ENCODE measurements at regions not wholly inside any gene's neighbourhood (a gene's known extent, or its start where the extent isn't known, plus 50 kb on each side); places are given as distances from the start of the nearest gene placed in this dataset.

GRCh38 chr7:112959276-112959675 lies 127.4 kb downstream of the GPR85 start:
- no peak for TF ChIP-seq ZNF394 (tag by site-specific recombination; IDR thresholded peaks at IDR 0.05; ENCODE audit: borderline replicate concordance)
- no peak for TF ChIP-seq ZNF416 (tag by site-specific recombination; IDR thresholded peaks at IDR 0.05)
- TF ChIP-seq ZEB2 (tag by site-specific recombination; IDR thresholded peaks at IDR 0.05): no peak
